Raji (cell line): ENCODE measurements at regions not wholly inside any gene's neighbourhood (a gene's known extent, or its start where the extent isn't known, plus 50 kb on each side); places are given as distances from the start of the nearest gene placed in this dataset.

Experiments used
- POLR2A ChIP-seq: IDR thresholded peaks from 2 replicates; pipeline ENCODE4 v1.6.1; 2011; ENCODE audit warnings: low read depth, low read length, control low read depth; ENCODE audit not compliant: insufficient read depth

DNA sequence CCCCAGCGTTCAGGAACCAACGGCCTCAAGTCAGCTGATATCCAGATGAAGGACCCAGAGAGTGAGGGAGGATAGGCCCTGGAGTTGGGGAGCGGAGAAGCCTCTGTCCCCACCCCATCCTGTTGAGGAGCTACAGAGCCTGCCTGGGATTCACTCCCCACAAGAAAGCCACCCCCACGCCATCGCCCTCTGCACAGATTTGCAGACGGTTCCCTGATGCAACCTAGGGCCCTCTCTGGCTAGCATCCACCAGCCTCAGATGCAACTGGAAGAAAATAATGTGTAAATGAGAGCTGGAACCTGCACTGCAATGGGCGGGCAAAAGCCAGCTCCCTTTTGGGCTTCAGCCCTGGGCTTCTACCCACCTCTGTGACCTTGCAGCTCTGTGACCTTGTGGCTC lies 185.6 kb downstream of the BCOR start:
- no peak for TF ChIP-seq POLR2A

DNA sequence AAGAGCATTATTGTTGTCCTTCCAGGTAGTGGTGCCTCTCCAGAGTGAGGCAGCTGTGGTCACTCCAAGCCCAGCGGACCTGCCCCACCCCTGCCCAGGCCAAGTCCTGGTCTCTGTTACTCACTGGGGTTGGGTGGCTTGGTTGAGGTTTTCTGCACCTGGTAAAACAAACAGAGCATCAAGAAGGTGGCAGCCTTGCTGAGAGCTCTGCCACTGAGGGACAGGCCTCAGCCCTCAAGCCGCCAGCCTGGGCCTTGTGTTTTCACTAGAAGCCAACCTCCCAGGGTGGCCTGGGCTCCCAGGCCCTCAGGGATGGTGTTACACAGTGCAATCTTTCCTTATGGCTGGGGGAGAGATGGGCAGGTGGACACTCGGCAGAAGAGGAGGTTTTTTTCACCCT lies 182.7 kb downstream of the BCOR start:
- no peak for TF ChIP-seq POLR2A

DNA sequence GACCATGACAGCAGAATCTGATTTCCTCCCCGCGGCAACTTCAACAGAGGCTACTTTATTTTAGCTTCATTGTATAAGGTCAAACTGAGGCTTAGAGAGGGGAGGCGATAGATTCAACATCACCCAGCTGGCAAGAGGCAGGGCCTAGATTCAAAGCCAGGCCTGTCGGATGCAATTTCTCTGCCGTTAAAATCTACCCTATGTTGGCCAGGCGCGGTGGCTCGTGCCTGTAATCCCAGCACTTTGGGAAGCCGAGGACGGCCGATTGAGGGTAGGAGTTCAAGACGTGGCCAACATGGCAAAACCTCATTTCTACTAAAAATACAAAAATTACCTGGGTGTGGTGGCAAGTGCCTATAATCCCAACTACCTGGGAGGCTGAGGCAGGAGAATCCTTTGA lies 182.2 kb downstream of the BCOR start:
- no peak for TF ChIP-seq POLR2A

DNA sequence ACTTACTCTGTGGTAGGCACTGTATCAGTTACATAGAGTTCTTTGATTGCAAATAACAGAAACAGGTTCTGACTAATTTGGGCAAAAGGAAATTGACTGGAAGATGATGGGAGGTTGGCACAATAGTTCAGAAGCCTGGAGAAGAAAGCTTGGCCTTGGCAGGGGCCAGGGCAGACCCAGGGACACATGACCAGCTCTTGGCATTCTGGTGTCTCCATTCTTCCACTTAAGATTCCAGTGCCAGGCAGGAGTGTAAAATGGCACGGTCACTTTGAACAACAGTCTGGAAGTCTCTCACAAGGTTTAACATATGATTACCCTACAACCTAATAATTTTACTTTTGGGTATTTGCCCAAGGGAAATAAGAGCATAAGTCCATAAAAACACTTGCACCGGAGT lies 175.9 kb downstream of the BCOR start:
- no peak for TF ChIP-seq POLR2A

DNA sequence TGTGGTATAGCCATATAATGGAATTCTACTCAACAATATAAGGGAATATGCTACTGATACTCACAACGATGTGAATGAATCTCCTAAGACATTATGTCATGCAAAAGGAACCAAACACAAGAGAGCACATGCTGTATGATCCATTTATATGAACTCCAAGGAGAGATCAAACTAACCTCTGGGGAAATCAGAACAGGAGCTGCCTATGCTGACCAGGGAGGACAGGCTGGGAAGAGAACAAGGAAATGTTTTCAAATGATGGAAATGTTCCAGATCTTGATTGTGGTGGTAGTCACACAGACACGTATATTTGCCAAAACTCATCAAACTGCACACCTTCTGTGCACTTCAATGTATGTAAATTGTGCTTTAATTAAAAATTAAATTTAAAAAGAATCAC lies 175.3 kb downstream of the BCOR start:
- TF ChIP-seq POLR2A: no peak

DNA sequence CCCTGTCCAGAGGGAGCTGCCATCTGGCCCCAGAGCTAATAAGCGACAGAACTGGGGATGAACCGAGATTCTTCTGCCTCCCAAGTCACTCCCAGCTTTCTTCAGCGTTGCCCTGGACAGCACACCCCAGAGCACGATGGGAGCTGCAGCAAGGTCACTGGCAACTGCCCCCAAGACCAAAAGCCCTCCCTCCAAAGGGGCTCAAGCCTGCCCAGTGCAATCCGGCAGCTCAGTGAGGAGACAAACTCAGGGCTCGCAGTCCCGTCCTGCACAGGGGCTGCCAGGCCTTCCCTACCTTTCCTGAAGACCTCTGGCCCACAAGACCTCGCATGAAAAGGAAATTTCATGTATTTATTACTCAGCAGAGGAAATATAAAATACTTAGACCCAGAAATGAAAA lies 174.8 kb downstream of the BCOR start:
- no peak for TF ChIP-seq POLR2A

DNA sequence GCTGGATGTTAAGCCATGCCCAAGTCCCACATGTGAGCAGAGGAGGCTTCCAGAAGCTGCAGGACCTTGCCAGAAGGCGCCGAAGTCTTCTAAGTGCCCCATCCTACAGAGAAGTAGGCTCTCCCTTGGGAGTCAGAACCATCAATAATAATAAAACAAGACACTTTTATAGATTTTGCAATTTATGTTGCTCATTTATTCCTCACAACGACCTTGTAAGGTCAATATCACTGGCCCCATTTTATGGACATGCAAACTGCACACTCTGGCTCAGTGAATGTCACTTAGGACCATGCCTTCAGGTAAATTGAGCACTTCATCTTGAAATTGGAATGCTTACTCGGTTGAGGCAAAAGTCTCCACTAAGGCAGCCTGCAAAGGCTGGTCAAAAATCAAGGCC lies 170.4 kb downstream of the BCOR start:
- TF ChIP-seq POLR2A: no peak

DNA sequence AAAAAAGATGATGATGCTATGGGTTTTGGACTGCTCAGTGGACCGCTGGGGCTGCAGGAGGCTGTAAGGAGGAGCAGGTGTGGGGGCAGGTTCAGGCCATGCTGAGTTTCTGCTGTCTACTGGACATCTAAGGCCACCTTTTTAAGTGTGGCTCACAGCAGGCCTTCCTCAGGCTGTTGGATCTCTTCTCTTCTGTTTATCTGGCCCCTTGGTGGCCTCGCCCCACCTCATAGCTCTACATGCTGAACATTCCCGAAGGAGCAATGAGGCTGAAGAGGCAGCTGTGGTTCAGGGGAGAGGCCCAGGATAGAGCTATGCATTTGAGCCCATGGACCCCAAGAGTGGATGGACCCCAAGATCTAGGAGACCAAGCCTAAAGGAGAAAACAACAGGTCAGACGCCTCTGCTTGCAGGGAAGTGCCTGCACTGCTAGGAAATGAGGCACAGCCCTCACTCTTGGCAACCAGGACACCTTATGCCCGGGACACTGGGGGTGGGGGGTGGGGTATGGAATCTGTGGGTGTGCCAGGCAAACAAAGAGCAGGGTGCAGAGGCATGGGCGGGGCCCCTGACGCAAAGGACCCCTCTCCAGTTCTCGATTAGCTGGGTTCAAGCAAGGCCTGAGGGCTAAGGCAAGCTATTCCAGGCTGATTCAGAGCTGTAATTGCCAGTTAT lies 168.9 kb downstream of the BCOR start:
- TF ChIP-seq POLR2A: no peak

DNA sequence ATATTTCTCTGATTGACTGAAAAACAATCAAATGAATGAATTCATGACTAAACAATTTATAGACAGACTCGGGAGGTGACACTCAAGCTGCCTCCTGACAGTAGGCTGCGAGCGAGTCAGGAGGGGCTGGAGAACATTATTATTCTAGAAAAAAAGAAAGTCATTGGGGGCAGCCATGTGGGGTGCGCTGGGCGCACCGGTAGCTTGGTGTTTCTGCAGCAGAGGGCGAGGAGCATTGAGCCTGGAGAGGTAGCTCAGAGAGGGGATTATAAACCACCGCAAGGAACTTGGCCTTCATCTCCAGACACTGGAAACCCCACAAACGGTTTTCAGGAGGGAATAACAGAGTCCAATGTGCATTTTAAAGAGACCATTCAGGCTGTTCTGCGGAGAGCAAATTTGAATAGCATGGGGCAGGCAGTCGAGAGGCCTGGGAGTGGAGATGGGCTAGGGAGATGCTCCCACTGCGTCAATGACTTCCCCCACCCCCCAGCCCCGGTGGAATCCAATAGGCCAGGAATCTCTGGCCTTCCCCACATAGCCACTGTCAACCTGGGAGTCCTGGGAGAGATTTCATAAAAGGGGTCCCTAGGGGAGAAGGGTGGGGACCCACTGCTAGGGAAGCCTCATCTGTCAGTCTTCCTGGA lies 168.3 kb downstream of the BCOR start:
- TF ChIP-seq POLR2A: no peak

DNA sequence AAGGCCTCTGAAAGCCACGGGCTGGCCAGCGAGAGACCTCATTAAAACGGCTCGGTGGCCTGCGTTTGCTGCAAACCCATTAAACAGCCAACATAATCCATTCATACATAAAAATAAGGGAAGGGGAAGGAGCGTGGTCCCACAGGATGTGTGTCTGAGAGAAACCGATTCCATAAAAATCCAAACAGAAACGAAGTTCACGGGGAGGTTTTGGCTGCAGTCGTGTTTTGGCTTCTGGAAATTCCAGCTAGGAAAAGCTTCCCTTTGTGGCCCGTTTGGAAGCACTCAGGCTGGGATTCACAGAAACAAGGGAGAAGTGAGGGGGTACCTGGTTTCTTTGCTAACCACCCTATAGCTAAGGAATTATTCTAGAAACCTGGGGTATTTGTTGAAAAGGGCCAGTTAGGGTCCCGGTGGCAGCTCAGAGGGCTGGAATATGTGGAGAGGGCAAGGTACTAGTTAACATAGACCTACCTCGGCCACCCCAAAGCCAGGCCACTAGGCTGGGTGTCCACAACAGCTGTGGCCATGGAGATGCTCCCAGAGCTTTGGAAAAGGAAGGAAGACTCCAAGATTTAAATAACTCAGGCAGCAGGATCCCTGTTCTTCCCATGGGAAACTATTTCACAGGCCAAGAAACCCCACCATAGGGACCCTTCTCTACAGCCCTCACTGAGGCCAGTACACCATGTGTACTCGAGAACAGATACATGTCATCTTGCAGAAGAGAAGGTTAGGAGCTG lies 166.8 kb downstream of the BCOR start:
- no peak for TF ChIP-seq POLR2A

DNA sequence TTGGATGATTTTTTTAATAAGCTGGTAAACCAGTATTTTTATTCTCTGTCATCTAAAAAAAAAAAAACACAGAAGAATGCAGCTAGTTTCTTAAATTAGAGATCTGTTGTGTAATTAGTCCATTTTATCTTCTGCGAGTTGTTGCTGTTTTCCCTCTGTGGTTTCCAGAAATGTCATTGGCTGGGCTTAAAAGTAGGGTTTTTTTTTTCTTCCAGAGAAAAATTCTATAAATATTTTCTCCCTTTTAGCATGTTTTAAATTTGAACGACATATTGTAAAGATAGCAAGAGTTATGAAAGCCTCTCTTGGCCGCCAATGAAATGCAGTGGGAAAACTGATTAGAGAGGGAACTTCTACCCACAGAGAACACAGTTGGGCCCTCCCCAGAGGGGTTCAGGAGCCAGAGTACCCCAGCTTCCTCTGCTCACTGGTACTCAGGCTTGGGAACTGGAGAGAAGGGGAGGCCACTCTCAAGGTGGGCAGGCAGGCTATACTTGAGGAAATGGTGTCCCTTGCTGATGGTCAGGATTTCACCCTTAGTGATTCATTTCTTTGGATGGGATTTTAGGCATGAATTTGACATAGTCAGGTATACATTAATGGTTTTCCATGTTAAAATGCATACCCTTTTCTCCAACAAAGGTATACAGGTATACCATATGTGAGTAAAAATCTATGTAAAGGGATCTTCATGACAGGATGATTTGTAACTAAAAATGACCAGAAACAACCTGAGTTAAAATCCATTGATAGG lies 166.1 kb downstream of the BCOR start:
- no peak for TF ChIP-seq POLR2A

DNA sequence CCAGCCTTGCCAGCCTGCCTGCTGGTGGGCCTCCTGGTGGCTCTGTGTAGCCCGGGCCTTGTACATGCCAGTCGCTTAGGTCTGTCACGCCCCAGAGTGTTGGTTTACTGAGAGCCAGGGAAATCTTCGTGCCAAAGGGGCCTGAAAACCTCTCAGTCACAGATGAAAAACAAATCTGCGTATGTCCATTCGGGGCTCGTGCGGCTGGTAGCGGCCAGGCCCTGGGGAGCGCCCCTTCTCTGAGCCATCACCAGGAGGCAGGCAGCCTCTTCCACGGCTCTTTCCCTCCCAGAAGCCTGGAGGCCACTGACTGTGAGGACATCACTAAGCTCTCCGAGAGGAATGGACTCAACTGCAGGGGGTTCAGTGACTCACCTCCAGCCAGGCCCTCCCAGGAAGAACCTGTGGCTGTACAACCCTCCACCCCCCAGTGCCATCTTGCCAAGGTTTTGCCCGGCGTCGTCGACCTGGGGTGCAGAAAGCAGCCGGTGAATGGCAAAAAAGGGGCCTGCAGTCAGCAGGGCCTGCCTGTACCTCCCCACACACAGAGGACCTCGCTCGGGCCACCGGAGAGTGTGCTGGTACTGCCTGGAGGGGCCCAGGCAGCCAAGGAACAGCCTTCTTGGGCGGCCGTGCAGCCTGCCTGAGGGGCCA lies 162.2 kb downstream of the BCOR start:
- no peak for TF ChIP-seq POLR2A

DNA sequence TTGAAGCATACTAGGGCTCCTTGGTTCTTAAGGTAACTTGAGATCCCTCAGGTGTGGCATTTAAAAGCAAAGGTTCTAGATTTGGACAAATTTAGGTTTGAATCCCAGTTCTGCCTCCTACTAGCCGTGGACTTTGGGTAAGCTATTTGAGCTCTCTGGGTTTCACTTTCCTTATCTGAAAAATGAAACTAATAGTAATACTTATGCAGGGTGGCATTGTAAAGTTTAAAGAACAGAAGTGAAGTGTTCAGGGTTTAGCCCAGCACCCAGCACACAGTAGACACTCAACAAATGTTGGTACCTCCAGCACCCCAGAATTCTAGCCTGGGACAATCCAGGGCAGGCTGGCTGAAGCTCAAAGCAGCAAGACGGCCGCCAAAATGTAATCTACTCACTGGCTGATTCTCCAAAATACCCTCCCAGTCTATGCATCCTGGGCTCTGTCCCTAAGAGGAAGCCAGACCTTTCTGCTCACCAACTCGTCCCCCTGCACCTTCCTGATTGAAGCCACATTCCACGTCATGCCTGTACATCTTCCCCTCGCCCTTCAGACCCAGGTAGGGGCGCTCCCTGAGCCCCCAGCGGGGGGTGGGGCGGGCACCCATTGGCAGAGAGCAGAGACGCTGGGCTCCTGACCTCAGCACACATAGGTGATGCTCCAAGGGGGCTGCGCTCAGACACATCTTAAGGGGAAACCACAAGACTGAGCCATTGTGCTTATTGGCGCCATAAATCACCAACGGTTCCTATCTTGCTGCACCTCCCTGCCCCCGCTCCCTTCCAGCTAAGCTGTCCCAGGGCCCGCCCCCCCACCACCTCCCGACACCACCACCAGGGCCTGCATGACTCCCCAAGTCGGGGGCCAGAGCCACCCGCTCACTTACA lies 160.6 kb downstream of the BCOR start:
- TF ChIP-seq POLR2A: no peak

DNA sequence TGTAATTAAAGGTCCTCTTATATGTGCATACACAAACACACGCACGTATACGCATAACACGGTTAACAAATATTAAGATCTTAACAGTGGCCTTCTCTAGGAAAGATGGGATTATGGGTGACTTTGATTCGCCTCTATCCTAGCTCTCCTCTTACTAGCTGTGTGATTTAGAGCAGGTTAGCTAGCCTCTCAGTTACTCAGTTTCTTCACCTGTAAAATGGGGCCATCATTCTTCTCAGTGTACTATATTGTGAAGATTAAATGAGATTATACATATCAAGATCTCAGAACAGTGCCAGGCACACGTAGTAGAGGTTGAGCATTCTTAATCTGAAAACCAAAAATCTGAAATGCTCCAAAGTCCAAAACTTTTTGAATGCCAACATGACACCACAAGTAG lies 159.3 kb downstream of the BCOR start:
- TF ChIP-seq POLR2A: no peak
